ENCODE measurements at regions not wholly inside any gene's neighbourhood (a gene's known extent, or its start where the extent isn't known, plus 50 kb on each side); places are given as distances from the start of the nearest gene placed in this dataset.

DNA sequence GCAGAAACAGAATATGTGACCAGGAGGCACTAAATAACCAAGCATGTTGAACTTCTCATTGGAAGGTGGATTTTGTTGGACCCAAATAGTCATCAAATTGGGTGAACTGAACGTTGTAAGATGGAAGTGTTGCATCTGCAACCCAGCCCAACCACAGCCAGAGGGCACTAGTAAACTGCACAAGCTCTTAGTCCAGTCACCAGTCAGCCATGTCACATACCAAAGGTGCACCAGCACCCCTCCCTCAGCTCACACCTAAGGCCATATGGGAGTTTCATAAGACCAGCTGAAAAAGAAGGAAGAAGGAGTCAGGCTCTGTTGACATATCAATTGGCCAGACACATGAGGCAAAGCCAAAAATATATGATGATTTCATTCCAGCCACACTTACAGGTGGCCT is 481.7 kb upstream of the NR5A2 start:
- no peaks in the 10 kb centered on the region for H3K4me1 Mint-ChIP-seq (ENCODE audit: unreplicated experiment)
- no peaks in the 10 kb centered on the region for H3K36me3 Mint-ChIP-seq
- TF ChIP-seq CTCF (conservative IDR thresholded peaks at IDR 0.05), result no peak
- H3K27ac Mint-ChIP-seq, result no peak overlapping the region
- H3K27me3 Mint-ChIP-seq, result no peaks in the 10 kb centered on the region
- peaks cover 10% of the 10 kb centered on the region for H3K9me3 Mint-ChIP-seq
- DNase-seq (ENCODE audit: extremely low spot score, unreplicated experiment), result no peak
- H3K4me3 Mint-ChIP-seq, result no peak overlapping the region

GRCh38 chr1:199546323-199546722 is 481.2 kb upstream of the NR5A2 start:
- H3K4me3 Mint-ChIP-seq, result no peak overlapping the region
- TF ChIP-seq CTCF (conservative IDR thresholded peaks at IDR 0.05), result no peak
- peaks cover 10% of the 10 kb centered on the region for H3K9me3 Mint-ChIP-seq
- H3K4me1 Mint-ChIP-seq (ENCODE audit: unreplicated experiment), result no peaks in the 10 kb centered on the region
- no peak overlapping the region for H3K27ac Mint-ChIP-seq
- H3K27me3 Mint-ChIP-seq, result no peaks in the 10 kb centered on the region
- no peaks in the 10 kb centered on the region for H3K36me3 Mint-ChIP-seq
- DNase-seq (ENCODE audit: extremely low spot score, unreplicated experiment), result no peak

DNA sequence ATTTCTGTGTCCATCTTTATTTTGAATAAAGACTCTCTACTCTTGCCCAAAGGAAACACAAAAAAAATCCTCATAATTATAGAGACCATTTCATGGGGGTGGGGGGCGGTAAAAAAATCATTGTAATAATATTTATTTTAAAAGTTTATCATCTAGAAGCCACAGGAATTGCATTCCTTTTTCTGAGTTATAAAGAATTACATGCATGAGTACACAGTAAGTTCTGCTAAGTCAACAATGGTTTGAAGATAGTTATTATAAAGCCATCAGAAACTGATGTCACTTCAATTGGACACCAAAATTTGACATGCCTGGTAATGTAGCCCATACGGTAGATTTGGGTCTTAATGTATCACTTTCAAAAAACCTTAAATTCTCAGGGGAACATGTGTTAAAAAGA is 478.1 kb upstream of the NR5A2 start:
- H3K36me3 Mint-ChIP-seq, result no peaks in the 10 kb centered on the region

DNA sequence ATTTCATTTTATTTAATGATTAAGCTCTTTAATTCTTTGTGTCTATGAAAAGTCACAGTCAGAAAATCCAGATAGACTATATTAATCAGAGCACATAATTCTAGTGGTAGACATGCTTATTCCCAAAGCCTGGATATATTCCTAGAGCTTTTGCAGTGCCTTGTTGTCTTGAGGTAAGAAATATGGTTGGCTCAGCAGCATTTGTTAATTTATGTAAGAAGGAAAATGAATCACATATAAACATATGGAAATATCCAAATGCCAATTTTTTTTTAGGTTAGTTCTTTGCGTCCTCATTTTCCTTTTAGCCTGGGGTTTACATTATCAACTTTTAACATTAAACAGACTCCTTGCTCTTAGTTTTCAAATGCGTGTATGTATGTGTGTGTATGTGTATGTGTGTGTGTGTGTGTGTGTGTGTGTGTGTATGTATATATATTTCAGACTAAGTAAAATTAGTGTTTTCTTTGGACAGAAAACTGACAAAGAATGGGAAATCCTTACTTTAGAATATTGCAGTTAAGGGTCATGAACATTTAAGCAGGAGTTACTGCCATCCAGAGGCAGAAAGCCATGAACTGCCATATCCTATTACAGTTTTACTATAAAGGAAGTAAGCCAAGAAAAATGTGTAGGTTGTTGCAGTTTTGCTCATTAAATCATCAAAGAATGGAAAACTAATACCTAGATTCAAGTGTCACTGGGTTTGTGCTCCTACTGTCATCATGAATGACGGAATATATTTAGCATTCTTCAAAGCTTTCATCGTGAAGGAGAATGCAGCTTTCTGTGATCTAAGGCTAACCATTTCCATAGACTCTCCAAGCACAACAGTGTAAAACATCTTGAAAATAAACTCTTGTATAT is 477.1 kb upstream of the NR5A2 start:
- DNase-seq (ENCODE audit: extremely low spot score, unreplicated experiment), result no peak
- H3K9me3 Mint-ChIP-seq, result peaks cover 9% of the 10 kb centered on the region
- no peaks in the 10 kb centered on the region for H3K4me1 Mint-ChIP-seq (ENCODE audit: unreplicated experiment)
- H3K4me3 Mint-ChIP-seq, result peak overlapping the region; percentile 23
- TF ChIP-seq CTCF (conservative IDR thresholded peaks at IDR 0.05), result peak; percentile 49
- no peak overlapping the region for H3K27ac Mint-ChIP-seq
- H3K36me3 Mint-ChIP-seq, result no peaks in the 10 kb centered on the region
- H3K27me3 Mint-ChIP-seq, result no peaks in the 10 kb centered on the region

More for the DNA sequence above, 478.1 kb upstream of the NR5A2 start:
- no peak for DNase-seq (ENCODE audit: extremely low spot score, unreplicated experiment)
- H3K27ac Mint-ChIP-seq, result no peak overlapping the region
- no peak overlapping the region for H3K4me3 Mint-ChIP-seq
- no peak for TF ChIP-seq CTCF (conservative IDR thresholded peaks at IDR 0.05)
- no peaks in the 10 kb centered on the region for H3K4me1 Mint-ChIP-seq (ENCODE audit: unreplicated experiment)
- peaks cover 10% of the 10 kb centered on the region for H3K9me3 Mint-ChIP-seq
- no peaks in the 10 kb centered on the region for H3K27me3 Mint-ChIP-seq

DNA sequence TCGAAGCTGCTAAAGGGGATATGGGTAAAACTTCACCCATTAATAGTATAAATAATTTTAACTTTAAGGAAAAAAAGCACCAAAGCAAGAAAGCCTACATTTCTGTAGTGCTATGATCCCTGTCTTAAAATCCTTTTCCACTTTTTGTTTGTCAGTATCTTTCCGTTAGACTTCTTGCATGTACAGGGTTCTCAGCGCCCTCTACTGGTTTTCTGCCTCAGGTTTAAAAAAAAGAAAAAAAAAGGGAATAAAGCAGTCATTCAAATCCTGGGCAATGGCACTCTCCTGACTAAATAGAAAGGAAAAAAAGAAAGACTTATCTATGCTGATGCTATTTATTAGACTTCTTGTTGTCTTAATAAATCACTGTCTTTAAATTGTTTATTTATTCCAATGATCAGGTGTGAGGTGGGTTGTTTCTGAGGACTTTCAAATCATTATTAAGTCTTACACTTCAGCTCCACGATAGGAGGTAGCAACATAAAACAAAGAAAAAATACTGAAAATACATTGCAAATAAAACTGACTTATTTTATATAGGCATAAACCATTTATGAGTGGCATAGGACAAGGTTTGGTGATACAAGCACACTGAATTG is 475.4 kb upstream of the NR5A2 start:
- Mint-ChIP-seq H3K27me3 (no peaks in the 10 kb centered on the region), H3K4me1 (ENCODE audit: unreplicated experiment) (no peaks in the 10 kb centered on the region), H3K36me3 (no peaks in the 10 kb centered on the region), H3K27ac (no peak overlapping the region), H3K9me3 (no peaks in the 10 kb centered on the region), H3K4me3 (no peak overlapping the region)
- peak; percentile 92 for TF ChIP-seq CTCF (conservative IDR thresholded peaks at IDR 0.05)
- no peak for DNase-seq (ENCODE audit: extremely low spot score, unreplicated experiment)

All from type B pancreatic cell (in vitro differentiated cells).